ENCODE measurements at regions not wholly inside any gene's neighbourhood (a gene's known extent, or its start where the extent isn't known, plus 50 kb on each side); places are given as distances from the start of the nearest gene placed in this dataset.

- peaks cover 6% of the 10 kb centered on the region; the same call in 1 of the 2 replicates for H3K27me3 ChIP-seq (ENCODE audit: insufficient read depth, low read length)
- no peak overlapping the region for H3K27ac ChIP-seq (ENCODE audit: low read depth, low read length, poor library complexity, severe bottlenecking)
- no peaks in the 10 kb centered on the region for H3K4me1 ChIP-seq (ENCODE audit: insufficient read depth, low read length, severe bottlenecking)
- H3K9me3 ChIP-seq (ENCODE audit: low read length) = no peaks in the 10 kb centered on the region
- H3K36me3 ChIP-seq (ENCODE audit: insufficient read depth, low read length) = no peaks in the 10 kb centered on the region; the same call in 1 of the 2 replicates
- H3K9ac ChIP-seq (ENCODE audit: low read length) = no peak overlapping the region
- no peak for TF ChIP-seq EZH2 (IDR thresholded peaks at IDR 0.05; ENCODE audit: borderline replicate concordance, low read length)
- no peak for TF ChIP-seq CTCF (IDR thresholded peaks at IDR 0.05; ENCODE audit: low read length)
- no peaks in the 10 kb centered on the region for H3K79me2 ChIP-seq (ENCODE audit: insufficient read depth, low read length)
- no peak overlapping the region for H3K4me2 ChIP-seq (ENCODE audit: low read length)
- no peaks in the 10 kb centered on the region for H3F3A ChIP-seq (ENCODE audit: insufficient read depth, low read length)
- no peaks in the 10 kb centered on the region for H4K20me1 ChIP-seq (ENCODE audit: insufficient read depth, low read length)
- no peak overlapping the region for H2AFZ ChIP-seq (ENCODE audit: low read length)
- no peaks in the 10 kb centered on the region for H3K9me2 ChIP-seq (ENCODE audit: low read depth, low read length)
- H3K4me3 ChIP-seq (ENCODE audit: low read depth, low read length, poor library complexity, severe bottlenecking) = no peak overlapping the region
These were observed 79.7 kb upstream of the SMAD3 start for GRCh38 chr15:66985653-66986052.

GRCh38 chr15:66986951-66987350 is 78.5 kb upstream of the SMAD3 start:
- TF ChIP-seq EZH2 (IDR thresholded peaks at IDR 0.05; ENCODE audit: borderline replicate concordance, low read length) (no peak), CTCF (IDR thresholded peaks at IDR 0.05; ENCODE audit: low read length) (no peak)
- Histone ChIP-seq H3K27me3 (ENCODE audit: insufficient read depth, low read length) (peaks cover 6% of the 10 kb centered on the region; the same call in 1 of the 2 replicates), H3K9me2 (ENCODE audit: low read depth, low read length) (no peaks in the 10 kb centered on the region), H4K20me1 (ENCODE audit: insufficient read depth, low read length) (no peaks in the 10 kb centered on the region), H3K27ac (ENCODE audit: low read depth, low read length, poor library complexity, severe bottlenecking) (no peak overlapping the region), H3K9ac (ENCODE audit: low read length) (no peak overlapping the region), H3F3A (ENCODE audit: insufficient read depth, low read length) (no peaks in the 10 kb centered on the region), H3K4me3 (ENCODE audit: low read depth, low read length, poor library complexity, severe bottlenecking) (no peak overlapping the region), H3K9me3 (ENCODE audit: low read length) (no peaks in the 10 kb centered on the region), H2AFZ (ENCODE audit: low read length) (no peak overlapping the region), H3K4me2 (ENCODE audit: low read length) (no peak overlapping the region), H3K36me3 (ENCODE audit: insufficient read depth, low read length) (no peaks in the 10 kb centered on the region; the same call in 1 of the 2 replicates), H3K4me1 (ENCODE audit: insufficient read depth, low read length, severe bottlenecking) (no peaks in the 10 kb centered on the region), H3K79me2 (ENCODE audit: insufficient read depth, low read length) (no peaks in the 10 kb centered on the region)

- Histone ChIP-seq H3K79me2 (ENCODE audit: insufficient read depth, low read length) (no peaks in the 10 kb centered on the region), H3K36me3 (ENCODE audit: insufficient read depth, low read length) (no peaks in the 10 kb centered on the region; the same call in 1 of the 2 replicates), H3K4me2 (ENCODE audit: low read length) (no peak overlapping the region), H3K4me3 (ENCODE audit: low read depth, low read length, poor library complexity, severe bottlenecking) (no peak overlapping the region), H4K20me1 (ENCODE audit: insufficient read depth, low read length) (no peaks in the 10 kb centered on the region), H3K9ac (ENCODE audit: low read length) (no peak overlapping the region), H3K9me3 (ENCODE audit: low read length) (no peaks in the 10 kb centered on the region), H3F3A (ENCODE audit: insufficient read depth, low read length) (no peaks in the 10 kb centered on the region), H3K27ac (ENCODE audit: low read depth, low read length, poor library complexity, severe bottlenecking) (no peak overlapping the region), H3K9me2 (ENCODE audit: low read depth, low read length) (no peaks in the 10 kb centered on the region), H3K4me1 (ENCODE audit: insufficient read depth, low read length, severe bottlenecking) (peaks cover 5% of the 10 kb centered on the region), H2AFZ (ENCODE audit: low read length) (no peak overlapping the region), H3K27me3 (ENCODE audit: insufficient read depth, low read length) (no peaks in the 10 kb centered on the region)
- no peak for TF ChIP-seq CTCF (IDR thresholded peaks at IDR 0.05; ENCODE audit: low read length)
- TF ChIP-seq EZH2 (IDR thresholded peaks at IDR 0.05; ENCODE audit: borderline replicate concordance, low read length) = no peak
These were observed 72.3 kb upstream of the SMAD3 start for GRCh38 chr15:66993090-66993489.
